ENCODE measurements at regions not wholly inside any gene's neighbourhood (a gene's known extent, or its start where the extent isn't known, plus 50 kb on each side); places are given as distances from the start of the nearest gene placed in this dataset.

DNA sequence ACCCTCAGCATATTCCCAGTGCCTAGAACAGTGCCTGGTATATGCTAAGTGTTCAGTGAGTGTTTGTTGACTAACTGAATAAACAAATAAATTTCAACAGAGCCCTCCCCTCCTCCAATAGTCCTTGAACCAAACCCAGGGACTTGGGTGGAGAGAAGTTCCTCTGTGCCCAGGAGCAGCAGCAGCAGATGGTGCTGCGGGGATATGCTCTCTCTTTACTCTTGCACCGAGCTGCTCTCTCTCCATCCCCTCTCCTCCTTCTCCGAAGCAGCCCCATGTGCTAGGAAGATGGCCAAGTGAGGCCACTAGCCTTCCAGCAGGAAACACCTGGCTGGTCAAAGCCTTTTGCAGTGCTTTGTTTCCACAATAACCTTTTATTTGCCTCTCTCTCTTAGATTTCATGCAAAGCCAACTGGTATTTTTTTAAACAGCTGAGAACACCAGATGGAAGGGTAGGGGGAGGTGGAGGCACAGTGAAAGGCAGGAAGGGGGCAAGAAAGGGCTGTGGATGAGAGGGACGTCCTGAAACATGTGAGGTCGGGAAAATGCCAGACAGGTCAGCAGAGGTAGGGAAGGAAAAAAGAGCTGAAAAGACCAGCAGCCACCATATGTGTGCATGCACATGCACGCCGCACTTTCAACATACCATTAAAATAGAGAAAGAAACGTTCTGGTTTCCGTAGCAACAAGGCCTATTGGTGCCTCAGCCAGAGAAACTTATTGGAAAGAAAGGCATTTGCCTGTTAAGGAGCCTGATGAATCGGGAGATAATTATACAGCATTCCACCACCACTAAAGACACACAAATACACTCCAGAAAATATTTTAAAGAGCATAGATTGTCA lies 78.9 kb downstream of the EMP1 start:
- DNase-seq, result no peak

DNA sequence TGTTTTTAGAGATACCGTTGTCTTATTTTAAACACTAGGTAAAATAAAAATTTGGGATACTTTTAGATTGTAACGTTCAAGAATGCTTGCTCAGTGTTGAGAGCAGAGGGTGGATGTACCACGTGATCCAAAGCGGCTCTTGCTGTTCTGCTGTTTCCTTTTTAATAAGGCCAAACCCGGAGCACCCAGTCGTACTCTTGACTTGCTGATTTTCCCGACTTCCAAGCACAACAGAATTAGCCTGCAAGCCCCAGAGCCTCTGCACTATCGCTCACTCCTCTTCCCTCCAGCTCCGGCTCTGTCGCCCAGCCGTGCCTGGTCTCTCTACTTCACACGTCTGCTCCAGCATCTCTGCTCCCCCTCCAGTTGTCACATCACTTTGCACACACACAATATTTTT lies 77.3 kb downstream of the EMP1 start:
- DNase-seq, result no peak

DNA sequence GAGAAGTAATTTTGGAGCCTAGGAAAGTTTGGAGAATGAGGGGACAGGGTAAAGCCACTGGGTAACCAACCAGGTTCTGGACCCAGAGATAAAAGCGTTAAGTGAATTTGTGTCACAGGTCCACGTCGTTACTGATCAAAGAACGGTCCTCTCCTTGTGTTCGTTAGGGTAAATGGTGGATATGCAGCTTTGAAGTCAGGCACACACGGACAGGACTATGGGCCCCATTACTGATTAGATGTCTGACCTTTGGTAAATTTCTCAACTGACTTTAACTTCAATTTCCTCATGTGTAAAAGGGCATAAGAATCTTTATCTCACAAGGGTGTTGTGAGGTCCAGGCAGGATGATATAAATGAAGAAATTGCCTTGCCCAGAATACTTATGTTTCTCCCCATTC lies 76.6 kb downstream of the EMP1 start:
- DNase-seq, result no peak

DNA sequence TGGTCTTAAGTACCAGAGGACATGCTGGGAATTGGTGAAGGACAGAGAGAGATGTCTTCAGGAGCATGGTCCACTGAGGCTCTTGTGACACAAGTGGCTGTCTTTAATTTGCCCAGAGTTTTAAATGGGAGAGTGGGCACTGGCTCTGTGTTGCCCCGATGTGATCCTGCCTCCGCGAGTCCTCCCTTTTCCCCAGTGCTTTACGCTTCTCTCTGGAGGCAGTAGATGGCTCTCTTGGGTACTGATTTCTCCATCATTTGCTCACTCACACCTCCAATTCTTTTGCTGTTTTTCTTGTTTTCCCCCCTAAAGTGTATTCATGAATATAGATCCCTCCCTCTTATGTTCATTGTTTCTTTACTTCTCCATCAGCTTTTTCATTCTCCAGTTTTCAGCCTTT lies 74.3 kb downstream of the EMP1 start:
- DNase-seq, result no peak

Data from activated CD4-positive, alpha-beta T cell treated with anti-CD3 and anti-CD28 coated beads, Interleukin-2, Interleukin-6, amounts not matched to agents 100 ng/mL and 50 ng/mL, durations not matched to agents 16 hours and 8 hours (primary cell).